A549 (cell line): ENCODE measurements at regions not wholly inside any gene's neighbourhood (a gene's known extent, or its start where the extent isn't known, plus 50 kb on each side); places are given as distances from the start of the nearest gene placed in this dataset.

Source experiments
- CTCF ChIP-seq: fragments of >200 bp; sonication (Bioruptor Twin); formaldehyde crosslinking; IDR thresholded peaks from 3 replicates; pipeline ENCODE4 v1.5.1; 2016
- FOSL2 ChIP-seq, 2 experiments: fragments of 450-650 bp in 1 of 2; fragments of >200 bp in 1 of 2; sonication (Bioruptor Twin) in 1 of 2; formaldehyde crosslinking; IDR thresholded peaks; 2 replicates each; pipeline versions ENCODE4 v1.5.0 to v1.6.1; 2016 to 2020; ENCODE audit warnings: mild to moderate bottlenecking in 1 of 2, moderate library complexity in 1 of 2
- PBX3 ChIP-seq: IDR thresholded peaks from 2 replicates; pipeline ENCODE4 v1.6.1; 2012
- POLR2A ChIP-seq: IDR thresholded peaks from 2 replicates; pipeline ENCODE4 v1.6.1; 2012; ENCODE audit warnings: mild to moderate bottlenecking, low read length
- RCOR1 ChIP-seq: fragments of 150-350 bp; IDR thresholded peaks from 2 replicates; pipeline ENCODE4 v1.6.1; 2014; ENCODE audit warnings: antibody characterized with exemption, low read length, low read depth
- REST ChIP-seq: fragments of 200-600 bp; sonication (generic); IDR thresholded peaks from 2 replicates; pipeline ENCODE4 v1.6.1; 2016; ENCODE audit warnings: antibody characterized with exemption, mild to moderate bottlenecking, moderate library complexity
- USF2 ChIP-seq: fragments of 450-650 bp; IDR thresholded peaks from 2 replicates; pipeline ENCODE4 v1.6.1; 2014; ENCODE audit warnings: antibody characterized with exemption

GRCh38 chr9:35549441-35549840 is 55.6 kb upstream of the TESK1 start:
- no peak for TF ChIP-seq REST
- TF ChIP-seq CTCF = no peak
- no peak for TF ChIP-seq USF2
- no peak for TF ChIP-seq FOSL2 (IDR thresholded peaks at IDR 0.05)
- TF ChIP-seq FOSL2 (CRISPR knock-in tag; IDR thresholded peaks at IDR 0.05) = no peak
- no peak for TF ChIP-seq RCOR1
- TF ChIP-seq POLR2A = no peak
- no peak for TF ChIP-seq PBX3
